ENCODE measurements at regions not wholly inside any gene's neighbourhood (a gene's known extent, or its start where the extent isn't known, plus 50 kb on each side); places are given as distances from the start of the nearest gene placed in this dataset.

- DNase-seq (ENCODE audit: low spot score) = no peak
Observed at GRCh38 chr7:85655252-85655651, 468.4 kb upstream of the SEMA3D start.

GRCh38 chr7:85644272-85644671, 457.4 kb upstream of the SEMA3D start:
- no peak for DNase-seq (ENCODE audit: low spot score)

- DNase-seq (ENCODE audit: low spot score) = no peak
Observed at GRCh38 chr7:85641331-85641730, 454.5 kb upstream of the SEMA3D start.

- no peak for DNase-seq (ENCODE audit: low spot score)
Observed at GRCh38 chr7:85638394-85638793, 451.5 kb upstream of the SEMA3D start.

GRCh38 chr7:85634951-85635350, 448.1 kb upstream of the SEMA3D start:
- DNase-seq (ENCODE audit: low spot score) = no peak

GRCh38 chr7:85630904-85631600, 444.2 kb upstream of the SEMA3D start:
- no peak for DNase-seq (ENCODE audit: low spot score)

- DNase-seq (ENCODE audit: low spot score) = no peak
Observed at GRCh38 chr7:85627791-85628586, 441.1 kb upstream of the SEMA3D start.

GRCh38 chr7:85622059-85622458, 435.2 kb upstream of the SEMA3D start:
- no peak for DNase-seq (ENCODE audit: low spot score)

- no peak for DNase-seq (ENCODE audit: low spot score)
Observed at GRCh38 chr7:85620936-85621685, 434.3 kb upstream of the SEMA3D start.

GRCh38 chr7:85619236-85619635, 432.4 kb upstream of the SEMA3D start:
- no peak for DNase-seq (ENCODE audit: low spot score)

- DNase-seq (ENCODE audit: low spot score) = no peak
Observed at GRCh38 chr7:85614684-85615083, 427.8 kb upstream of the SEMA3D start.

GRCh38 chr7:85612514-85612913, 425.7 kb upstream of the SEMA3D start:
- no peak for DNase-seq (ENCODE audit: low spot score)

GRCh38 chr7:85608804-85609203, 421.9 kb upstream of the SEMA3D start:
- no peak for DNase-seq (ENCODE audit: low spot score)

- no peak for DNase-seq (ENCODE audit: low spot score)
Observed at GRCh38 chr7:85602196-85602595, 415.3 kb upstream of the SEMA3D start.

GRCh38 chr7:85600395-85600794, 413.5 kb upstream of the SEMA3D start:
- DNase-seq (ENCODE audit: low spot score) = no peak

GRCh38 chr7:85596827-85597226, 410.0 kb upstream of the SEMA3D start:
- DNase-seq (ENCODE audit: low spot score) = peak; percentile 38

GRCh38 chr7:85595750-85596178, 408.9 kb upstream of the SEMA3D start:
- DNase-seq (ENCODE audit: low spot score) = no peak

- no peak for DNase-seq (ENCODE audit: low spot score)
Observed at GRCh38 chr7:85593355-85593754, 406.5 kb upstream of the SEMA3D start.

- DNase-seq (ENCODE audit: low spot score) = no peak
Observed at GRCh38 chr7:85587785-85588184, 400.9 kb upstream of the SEMA3D start.

- no peak for DNase-seq (ENCODE audit: low spot score)
Observed at GRCh38 chr7:85586091-85586490, 399.2 kb upstream of the SEMA3D start.

GRCh38 chr7:85583131-85583953, 396.5 kb upstream of the SEMA3D start:
- DNase-seq (ENCODE audit: low spot score) = no peak

GRCh38 chr7:85573844-85574243, 387.0 kb upstream of the SEMA3D start:
- DNase-seq (ENCODE audit: low spot score) = no peak

All from D341Med (cell line).